PC-3 (cell line): ENCODE measurements at regions not wholly inside any gene's neighbourhood (a gene's known extent, or its start where the extent isn't known, plus 50 kb on each side); places are given as distances from the start of the nearest gene placed in this dataset.

Source experiments
- ATAC-seq: fragments of 200-7000 bp; cut with Tn5 transposase; 2 replicates; pipeline ENCODE4 v1.9.1; 2020; ENCODE audit warnings: mild to moderate bottlenecking, moderate library complexity
- BruUV-seq: library from RNA; stranded (reverse); fragments of 400-500 nt; replicated peaks from 2 replicates; lab custom pipeline; 2021; lab: Mats Ljungman, UMichigan
- CTCF ChIA-PET: fragments of 300-600 bp; sonication (Branson Sonifier 250); formaldehyde crosslinking; loops from one replicate; lab custom pipeline; 2022; ENCODE audit warnings: antibody characterized with exemption; lab: Charles Lee
- POLR2A ChIA-PET: fragments of 300-600 bp; sonication (Branson Sonifier 250); formaldehyde crosslinking; loops from one replicate; lab custom pipeline; 2022; ENCODE audit warnings: antibody characterized with exemption; ENCODE audit not compliant: unreplicated experiment; lab: Charles Lee
- DNase-seq: peaks from one replicate; pipeline ENCODE4 v3.0.0-alpha.2; 2015
- H2AFZ ChIP-seq: fragments of 300-600 bp; sonication (generic); 2 replicates; pipeline ENCODE4 v1.6.0; 2016; ENCODE audit warnings: antibody characterized with exemption, low read length
- H3F3A ChIP-seq: fragments of 300-600 bp; sonication (generic); one replicate; pipeline ENCODE4 v1.6.0; 2017; ENCODE audit warnings: antibody characterized with exemption, low read length, control low read depth, mild to moderate bottlenecking; ENCODE audit not compliant: unreplicated experiment
- H3K27ac ChIP-seq: fragments of 300-600 bp; sonication (generic); 2 replicates; pipeline ENCODE4 v1.5.1; 2016; ENCODE audit warnings: mild to moderate bottlenecking, low read length
- H3K27me3 ChIP-seq: fragments of 300-600 bp; sonication (generic); 2 replicates; pipeline ENCODE4 v1.6.1; 2016; ENCODE audit warnings: low read length, mixed read lengths
- H3K36me3 ChIP-seq: fragments of 300-600 bp; sonication (generic); 2 replicates; pipeline ENCODE4 v1.6.1; 2016; ENCODE audit warnings: low read depth, mixed run types, low read length, mixed read lengths
- H3K4me1 ChIP-seq: fragments of 300-600 bp; sonication (generic); 2 replicates; pipeline ENCODE4 v1.5.1; 2016; ENCODE audit warnings: low read length; ENCODE audit not compliant: insufficient read depth
- H3K4me2 ChIP-seq: fragments of 300-600 bp; sonication (generic); 2 replicates; pipeline ENCODE4 v1.6.0; 2016; ENCODE audit warnings: low read length
- H3K4me3 ChIP-seq: fragments of 300-600 bp; sonication (generic); 2 replicates; pipeline ENCODE4 v1.5.1; 2016; ENCODE audit warnings: mild to moderate bottlenecking, low read length, mixed read lengths
- H3K79me2 ChIP-seq: fragments of 300-600 bp; sonication (generic); 2 replicates; pipeline ENCODE4 v1.6.1; 2017; ENCODE audit warnings: low read length, mixed read lengths
- H3K9ac ChIP-seq: fragments of 300-600 bp; sonication (generic); 2 replicates; pipeline ENCODE4 v1.6.0; 2016; ENCODE audit warnings: mild to moderate bottlenecking, low read length
- H3K9me2 ChIP-seq: fragments of 300-600 bp; sonication (generic); replicated peaks from 2 replicates; pipeline ENCODE4 v1.6.1; 2016; ENCODE audit warnings: mixed run types, low read length, mixed read lengths
- H3K9me3 ChIP-seq: fragments of 300-600 bp; sonication (generic); 2 replicates; pipeline ENCODE4 v1.6.1; 2016; ENCODE audit warnings: low read length, mixed read lengths
- H4K20me1 ChIP-seq: fragments of 300-600 bp; sonication (generic); 2 replicates; pipeline ENCODE4 v1.6.1; 2016; ENCODE audit warnings: low read length, mixed read lengths
- EZH2 ChIP-seq: fragments of 300-600 bp; sonication (generic); IDR thresholded peaks from one replicate; pipeline ENCODE4 v1.6.1; 2017; ENCODE audit warnings: antibody characterized with exemption, mild to moderate bottlenecking, low read length; ENCODE audit not compliant: unreplicated experiment
- EZH2phosphoT487 ChIP-seq: fragments of 300-600 bp; sonication (generic); IDR thresholded peaks from 2 replicates; pipeline ENCODE4 v1.6.1; 2018; ENCODE audit warnings: mild to moderate bottlenecking, antibody characterized with exemption, low read length, borderline replicate concordance
- intact Hi-C: fragments of 100-400 bp; cut with micrococcal nuclease; formaldehyde crosslinking; loops from 2 replicates; pipeline ENCODE4 v1.9.0; 2023
- TF ChIP-seq, protein P1 (sequence below): fragments of 300-600 bp; sonication (generic); conservative IDR thresholded peaks from 2 replicates; pipeline ENCODE4 v1.5.1; 2017; ENCODE audit warnings: antibody characterized with exemption, low read depth, mild to moderate bottlenecking, low read length

DNA sequence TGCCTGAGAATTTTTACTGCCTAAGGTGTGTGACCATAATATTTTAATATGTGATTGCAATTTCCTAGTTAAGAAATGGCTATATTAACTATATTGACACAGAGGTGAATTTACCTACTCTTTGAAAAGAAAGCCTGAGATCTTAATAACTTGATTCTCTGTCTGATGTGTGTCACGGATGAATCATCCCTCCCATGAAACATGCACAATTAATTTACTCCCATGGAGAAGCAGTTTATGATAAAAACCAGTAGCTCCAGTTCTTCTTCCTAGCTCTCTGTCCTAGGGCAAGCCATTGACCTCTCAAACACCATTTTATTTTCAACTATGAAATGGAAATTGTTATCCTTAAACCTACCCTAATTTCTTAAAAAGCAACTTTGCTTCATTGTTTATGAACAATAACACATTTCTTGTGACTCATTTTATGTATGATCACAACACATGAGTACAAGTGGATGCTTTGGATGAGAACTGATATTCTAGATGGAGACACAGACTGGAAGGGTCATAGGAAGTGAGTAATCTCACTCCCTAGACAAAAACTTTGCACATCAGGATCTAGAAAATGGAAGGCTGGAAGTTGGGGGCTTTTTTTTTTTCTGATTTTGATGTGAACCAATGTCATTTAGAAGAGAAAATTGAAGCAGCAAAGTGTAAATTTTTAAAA lies 438.3 kb downstream of the GPAT3 start:
- H3K4me1 ChIP-seq, result peaks cover 16% of the 10 kb centered on the region
- intact Hi-C loops, result no loop called here
- 0 out of 2 replicates have a peak overlapping the region, but pooled peaks have one; percentile 43 for H2AFZ ChIP-seq
- H3K9me3 ChIP-seq, result no peaks in the 10 kb centered on the region
- H3K9ac ChIP-seq, result no peak overlapping the region
- H3K4me3 ChIP-seq, result no peak overlapping the region
- BruUV-seq, result no TSS peak
- ChIA-PET POLR2A (no interaction called here), CTCF (interaction anchor here (0.6 kb wide), 1 partner anchor 17 kb away, joined by 3 read pairs; no protein-coding TSS in a partner anchor)
- TF ChIP-seq, protein P1, sequence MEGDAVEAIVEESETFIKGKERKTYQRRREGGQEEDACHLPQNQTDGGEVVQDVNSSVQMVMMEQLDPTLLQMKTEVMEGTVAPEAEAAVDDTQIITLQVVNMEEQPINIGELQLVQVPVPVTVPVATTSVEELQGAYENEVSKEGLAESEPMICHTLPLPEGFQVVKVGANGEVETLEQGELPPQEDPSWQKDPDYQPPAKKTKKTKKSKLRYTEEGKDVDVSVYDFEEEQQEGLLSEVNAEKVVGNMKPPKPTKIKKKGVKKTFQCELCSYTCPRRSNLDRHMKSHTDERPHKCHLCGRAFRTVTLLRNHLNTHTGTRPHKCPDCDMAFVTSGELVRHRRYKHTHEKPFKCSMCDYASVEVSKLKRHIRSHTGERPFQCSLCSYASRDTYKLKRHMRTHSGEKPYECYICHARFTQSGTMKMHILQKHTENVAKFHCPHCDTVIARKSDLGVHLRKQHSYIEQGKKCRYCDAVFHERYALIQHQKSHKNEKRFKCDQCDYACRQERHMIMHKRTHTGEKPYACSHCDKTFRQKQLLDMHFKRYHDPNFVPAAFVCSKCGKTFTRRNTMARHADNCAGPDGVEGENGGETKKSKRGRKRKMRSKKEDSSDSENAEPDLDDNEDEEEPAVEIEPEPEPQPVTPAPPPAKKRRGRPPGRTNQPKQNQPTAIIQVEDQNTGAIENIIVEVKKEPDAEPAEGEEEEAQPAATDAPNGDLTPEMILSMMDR, result no peak
- no peak for TF ChIP-seq EZH2
- no peak for TF ChIP-seq EZH2phosphoT487
- no peaks in the 10 kb centered on the region for H3F3A ChIP-seq
- no peaks in the 10 kb centered on the region for H3K9me2 ChIP-seq
- no peaks in the 10 kb centered on the region for H3K27me3 ChIP-seq
- H3K4me2 ChIP-seq, result peak overlapping the region; percentile 47; the same call in 1 of the 2 replicates
- H3K79me2 ChIP-seq, result no peaks in the 10 kb centered on the region
- peak; percentile 68 for ATAC-seq
- H3K36me3 ChIP-seq, result no peaks in the 10 kb centered on the region
- peak; percentile 76 for DNase-seq
- H4K20me1 ChIP-seq, result no peaks in the 10 kb centered on the region
- H3K27ac ChIP-seq, result peak overlapping the region; percentile 63

DNA sequence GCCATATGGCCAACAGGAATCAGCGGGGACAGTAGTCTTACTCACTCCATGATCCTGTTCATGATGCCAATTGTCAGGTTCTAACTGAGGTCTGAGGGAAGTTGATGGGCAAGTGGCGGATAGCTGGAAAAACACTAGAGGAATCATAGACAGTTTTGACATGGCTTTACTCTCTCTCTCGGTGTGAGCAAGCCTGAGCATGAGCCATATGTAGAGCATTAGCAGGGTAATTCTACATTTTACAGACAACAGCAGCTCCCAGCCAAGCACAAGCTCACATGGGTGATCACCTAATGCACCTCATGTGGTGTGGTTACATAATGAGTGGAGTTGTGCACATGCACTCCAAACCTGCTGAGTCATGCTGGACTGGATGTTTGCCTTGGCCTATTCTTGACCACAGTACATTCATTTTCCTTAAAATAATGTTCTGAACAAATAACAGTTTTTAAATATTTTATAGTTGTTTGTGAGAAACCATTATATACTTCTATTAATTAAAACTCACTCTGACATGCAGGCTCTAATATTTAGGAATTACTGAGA lies 429.2 kb downstream of the GPAT3 start:
- Histone ChIP-seq H3K4me3 (no peak overlapping the region), H3K4me1 (no peaks in the 10 kb centered on the region), H3F3A (no peaks in the 10 kb centered on the region), H3K9me3 (no peaks in the 10 kb centered on the region), H3K9ac (no peak overlapping the region), H3K79me2 (no peaks in the 10 kb centered on the region), H3K36me3 (no peaks in the 10 kb centered on the region), H3K27me3 (no peaks in the 10 kb centered on the region), H4K20me1 (no peaks in the 10 kb centered on the region), H3K9me2 (no peaks in the 10 kb centered on the region), H3K4me2 (no peak overlapping the region), H3K27ac (no peak overlapping the region), H2AFZ (no peak overlapping the region)
- DNase-seq, result no peak
- no TSS peak for BruUV-seq
- ChIA-PET POLR2A (no interaction called here), CTCF (no interaction called here)
- TF ChIP-seq EZH2phosphoT487, result no peak
- TF ChIP-seq, protein P1, result no peak
- no peak for TF ChIP-seq EZH2
- ATAC-seq, result no peak
- intact Hi-C loops, result no loop called here

DNA sequence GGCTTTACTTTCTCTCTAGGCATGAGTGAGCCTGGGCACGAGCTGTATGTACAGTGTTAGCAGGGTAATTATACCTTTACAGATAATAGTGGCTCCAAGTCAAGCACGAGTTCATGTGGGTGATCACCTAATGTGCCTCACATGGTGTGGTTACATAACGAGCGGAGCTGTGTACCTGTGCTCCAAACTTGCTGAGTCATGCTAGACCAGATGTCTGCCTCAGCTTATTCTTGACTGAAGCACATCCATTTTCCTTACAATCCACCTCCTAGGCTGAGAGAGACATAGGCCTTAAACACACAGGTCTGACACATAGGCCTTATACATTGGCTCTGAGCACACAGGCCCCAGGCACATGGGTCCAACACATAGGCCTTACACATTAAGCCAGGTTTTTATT lies 426.6 kb downstream of the GPAT3 start:
- TF ChIP-seq EZH2phosphoT487 (no peak), EZH2 (no peak)
- TF ChIP-seq, protein P1, result no peak
- intact Hi-C loops, result no loop called here

More for the DNA sequence above, 426.6 kb downstream of the GPAT3 start:
- BruUV-seq, result no TSS peak
- DNase-seq (no peak), ATAC-seq (no peak)
- Histone ChIP-seq H3K9me3 (no peaks in the 10 kb centered on the region), H3K4me3 (no peak overlapping the region), H3K27ac (no peak overlapping the region), H3K4me2 (no peak overlapping the region), H3K27me3 (no peaks in the 10 kb centered on the region), H3K79me2 (no peaks in the 10 kb centered on the region), H3K9me2 (no peaks in the 10 kb centered on the region), H2AFZ (no peak overlapping the region), H3K4me1 (no peaks in the 10 kb centered on the region), H3K36me3 (no peaks in the 10 kb centered on the region), H3K9ac (no peak overlapping the region), H3F3A (no peaks in the 10 kb centered on the region), H4K20me1 (no peaks in the 10 kb centered on the region)
- POLR2A ChIA-PET, result no interaction called here
- CTCF ChIA-PET, result interaction anchor here (1.3 kb wide), 1 partner anchor 191 kb away, joined by 7 read pairs; no protein-coding TSS in a partner anchor
